B cell (primary cell): ENCODE measurements at regions not wholly inside any gene's neighbourhood (a gene's known extent, or its start where the extent isn't known, plus 50 kb on each side); places are given as distances from the start of the nearest gene placed in this dataset.

Experiments used
- ATAC-seq: fragments of 200-7000 bp; cut with Tn5 transposase; one replicate; pipeline ENCODE4 v1.10.0; 2021; ENCODE audit warnings: low read depth, mild to moderate bottlenecking, moderate number of reproducible peaks, moderate library complexity
- CTCF ChIA-PET: fragments of 350-600 bp; sonication (Branson Sonifier 250); formaldehyde crosslinking; loops from one replicate; lab custom pipeline; 2021; ENCODE audit warnings: antibody characterized with exemption, inconsistent platforms; lab: Charles Lee
- POLR2A ChIA-PET: fragments of 350-600 bp; sonication (Branson Sonifier 250); formaldehyde crosslinking; loops from one replicate; lab custom pipeline; 2021; ENCODE audit warnings: antibody characterized with exemption; lab: Charles Lee
- DNase-seq: peaks from one replicate; pipeline ENCODE4 v3.0.0; 2013
- H2AFZ ChIP-seq: 2 replicates; pipeline ENCODE4 v1.6.1; 2012; ENCODE audit warnings: mild to moderate bottlenecking, low read depth, low read length; ENCODE audit not compliant: insufficient read depth, poor library complexity, severe bottlenecking
- H3K27ac ChIP-seq, 2 donors: 1 replicate in 1 of 2; 2 replicates in 1 of 2; pipeline ENCODE4 v1.5.1; 2012 to 2013; ENCODE audit warnings: low read length in 2 of 2, mild to moderate bottlenecking in 2 of 2, moderate library complexity in 1 of 2
- H3K27me3 ChIP-seq, 4 experiments: fragments of 200-600 bp in 1 of 4; sonication (generic) in 1 of 4; replicated peaks in 1 of 4; 1 replicate in 2 of 4; 2 replicates in 2 of 4; pipeline versions ENCODE4 v1.6.1 to v1.7.0; 2013 to 2016; ENCODE audit warnings: low read length in 3 of 4, mild to moderate bottlenecking in 2 of 4, mixed read lengths in 1 of 4, moderate library complexity in 1 of 4; ENCODE audit not compliant: insufficient read depth in 4 of 4, control insufficient read depth in 3 of 4; ENCODE audit errors: control extremely low read depth in 1 of 4
- H3K36me3 ChIP-seq, 2 experiments: replicated peaks in 1 of 2; 1 replicate in 1 of 2; 2 replicates in 1 of 2; pipeline versions ENCODE4 v1.6.1 to v1.7.1; 2013; ENCODE audit warnings: low read length in 1 of 2; ENCODE audit not compliant: insufficient read depth in 2 of 2, control insufficient read depth in 1 of 2; ENCODE audit errors: control extremely low read depth in 1 of 2, extremely low read depth in 1 of 2
- H3K4me1 ChIP-seq, 2 donors: fragments of 200-600 bp in 1 of 2; sonication (generic) in 1 of 2; 1 replicate in 1 of 2; 2 replicates in 1 of 2; pipeline versions ENCODE4 v1.5.1 to v1.6.1; 2013 to 2017; ENCODE audit warnings: low read length in 2 of 2; ENCODE audit not compliant: control insufficient read depth in 2 of 2, insufficient read depth in 2 of 2
- H3K4me2 ChIP-seq: replicated peaks from 2 replicates; pipeline ENCODE3; 2012; ENCODE audit warnings: mild to moderate bottlenecking, low read depth, low read length; ENCODE audit not compliant: poor library complexity, severe bottlenecking
- H3K4me3 ChIP-seq, 5 experiments: fragments of 200-600 bp in 1 of 5; sonication (generic) in 1 of 5; 1 replicate in 3 of 5; 2 replicates in 2 of 5; pipeline versions ENCODE4 v1.5.1 to v1.7.0; 2011 to 2016; ENCODE audit warnings: low read length in 4 of 5, mild to moderate bottlenecking in 4 of 5, low read depth in 2 of 5, control low read depth in 1 of 5, moderate library complexity in 1 of 5; ENCODE audit not compliant: insufficient read depth in 1 of 5; ENCODE audit errors: control extremely low read depth in 1 of 5, extremely low read depth in 1 of 5
- H3K79me2 ChIP-seq: fragments of 200-600 bp; sonication (generic); one replicate; pipeline ENCODE4 v1.6.0; 2016; ENCODE audit warnings: low read length; ENCODE audit not compliant: control insufficient read depth, insufficient read depth
- H3K9ac ChIP-seq: fragments of 200-600 bp; sonication (generic); 2 replicates; pipeline ENCODE4 v1.6.1; 2017; ENCODE audit warnings: mild to moderate bottlenecking, low read length, moderate library complexity
- H3K9me3 ChIP-seq, 3 donors: one replicate each; pipeline versions ENCODE4 v1.6.1 to v1.7.1; 2013; ENCODE audit warnings: low read length in 2 of 3; ENCODE audit not compliant: control insufficient read depth in 2 of 3, insufficient read depth in 1 of 3; ENCODE audit errors: control extremely low read depth in 1 of 3
- H4K20me1 ChIP-seq: 2 replicates; pipeline ENCODE4 v1.6.0; 2012; ENCODE audit warnings: mild to moderate bottlenecking, low read length; ENCODE audit not compliant: insufficient read depth, control insufficient read depth, poor library complexity, severe bottlenecking
- H3K27ac Mint-ChIP-seq: one replicate; pipeline ENCODE4 v1.8.0; 2021; ENCODE audit warnings: mixed read lengths
- H3K27me3 Mint-ChIP-seq: one replicate; pipeline ENCODE4 v1.8.0; 2021; ENCODE audit warnings: mixed read lengths
- H3K4me1 Mint-ChIP-seq: one replicate; pipeline ENCODE4 v1.8.0; 2021; ENCODE audit warnings: mixed read lengths
- H3K4me3 Mint-ChIP-seq: one replicate; pipeline ENCODE4 v1.8.0; 2021; ENCODE audit warnings: mixed read lengths
- H3K9me3 Mint-ChIP-seq: one replicate; pipeline ENCODE4 v1.8.0; 2022; ENCODE audit warnings: mixed read lengths; ENCODE audit not compliant: insufficient read depth
- EZH2 ChIP-seq: IDR thresholded peaks from 2 replicates; pipeline ENCODE4 v1.6.1; 2012; ENCODE audit warnings: borderline replicate concordance, low read depth, mild to moderate bottlenecking, moderate library complexity, low read length; ENCODE audit not compliant: insufficient read depth, poor library complexity, severe bottlenecking
- WGBS: methylation state at CpG from one replicate; pipeline ENCODE4 v1.1.5; 2013; ENCODE audit warnings: missing lambda C conversion rate; ENCODE audit not compliant: insufficient coverage; 5-methylcytosine and 5-hydroxymethylcytosine counted together
- intact Hi-C: fragments of 100-400 bp; cut with micrococcal nuclease; formaldehyde crosslinking; loops from one replicate; pipeline ENCODE4 v1.10.0; 2022
- TF ChIP-seq, protein P1 (sequence below): fragments of 200-600 bp; IDR thresholded peaks from one replicate; pipeline ENCODE4 v1.8.0; 2022; ENCODE audit warnings: antibody characterized with exemption, mild to moderate bottlenecking

DNA sequence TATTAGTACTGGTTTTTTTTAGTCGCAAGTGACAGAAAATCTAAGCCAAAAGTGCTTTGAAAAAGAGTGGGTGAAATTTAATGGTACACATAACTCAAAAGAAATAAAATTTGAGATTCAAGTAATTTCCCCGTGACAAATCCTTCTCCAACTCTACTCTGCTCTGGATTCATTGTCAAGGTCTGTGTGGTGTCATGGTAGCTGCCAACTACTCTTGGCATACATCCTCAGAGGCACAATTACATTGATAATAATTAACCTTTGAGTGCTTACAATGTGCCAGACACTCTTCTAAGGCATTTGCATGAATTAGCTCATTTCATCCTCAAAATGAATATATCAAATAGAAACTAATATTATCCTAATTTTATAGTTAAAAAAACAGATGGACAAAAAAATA is 1153.9 kb upstream of the NCAM2 start:
- Histone ChIP-seq H3K4me3 (no peak overlapping the region), H4K20me1 (no peaks in the 10 kb centered on the region), H2AFZ (no peak overlapping the region), H3K36me3 (no peaks in the 10 kb centered on the region), H3K4me2 (no peak overlapping the region), H3K9ac (no peak overlapping the region), H3K27ac (no peak overlapping the region), H3K4me1 (no peaks in the 10 kb centered on the region), H3K9me3 (no peaks in the 10 kb centered on the region), H3K79me2 (no peaks in the 10 kb centered on the region), H3K27me3 (no peaks in the 10 kb centered on the region)
- no peak overlapping the region for H3K4me3 Mint-ChIP-seq
- no peaks in the 10 kb centered on the region for H3K27me3 Mint-ChIP-seq
- no peaks in the 10 kb centered on the region for H3K9me3 Mint-ChIP-seq
- no peak overlapping the region for H3K27ac Mint-ChIP-seq
- TF ChIP-seq, protein P1, sequence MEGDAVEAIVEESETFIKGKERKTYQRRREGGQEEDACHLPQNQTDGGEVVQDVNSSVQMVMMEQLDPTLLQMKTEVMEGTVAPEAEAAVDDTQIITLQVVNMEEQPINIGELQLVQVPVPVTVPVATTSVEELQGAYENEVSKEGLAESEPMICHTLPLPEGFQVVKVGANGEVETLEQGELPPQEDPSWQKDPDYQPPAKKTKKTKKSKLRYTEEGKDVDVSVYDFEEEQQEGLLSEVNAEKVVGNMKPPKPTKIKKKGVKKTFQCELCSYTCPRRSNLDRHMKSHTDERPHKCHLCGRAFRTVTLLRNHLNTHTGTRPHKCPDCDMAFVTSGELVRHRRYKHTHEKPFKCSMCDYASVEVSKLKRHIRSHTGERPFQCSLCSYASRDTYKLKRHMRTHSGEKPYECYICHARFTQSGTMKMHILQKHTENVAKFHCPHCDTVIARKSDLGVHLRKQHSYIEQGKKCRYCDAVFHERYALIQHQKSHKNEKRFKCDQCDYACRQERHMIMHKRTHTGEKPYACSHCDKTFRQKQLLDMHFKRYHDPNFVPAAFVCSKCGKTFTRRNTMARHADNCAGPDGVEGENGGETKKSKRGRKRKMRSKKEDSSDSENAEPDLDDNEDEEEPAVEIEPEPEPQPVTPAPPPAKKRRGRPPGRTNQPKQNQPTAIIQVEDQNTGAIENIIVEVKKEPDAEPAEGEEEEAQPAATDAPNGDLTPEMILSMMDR = no peak
- no peak for TF ChIP-seq EZH2
- ATAC-seq (no peak), DNase-seq (no peak)
- intact Hi-C loops = no loop called here
- no CpG with 5 or more reads among the region's 2 CpGs for WGBS
- ChIA-PET CTCF (no interaction called here), POLR2A (no interaction called here)
- no peaks in the 10 kb centered on the region for H3K4me1 Mint-ChIP-seq

DNA sequence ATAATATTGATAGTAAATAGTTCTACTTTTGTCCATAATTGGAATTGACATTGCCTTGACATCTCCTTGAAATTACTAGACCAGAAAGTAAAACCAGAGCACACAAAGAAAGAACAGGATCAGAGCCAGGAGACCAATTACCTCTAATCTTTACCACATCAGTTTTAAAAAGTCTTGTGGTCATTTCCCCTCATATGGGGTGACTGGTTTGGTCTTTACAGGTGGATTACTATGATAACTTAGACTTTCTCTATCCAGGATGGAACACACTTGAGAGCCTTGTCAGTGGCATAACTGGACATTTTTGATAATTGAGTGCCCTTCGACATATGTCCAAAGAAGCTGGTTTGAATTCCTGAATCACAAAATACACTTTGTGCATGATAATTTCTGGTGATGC is 1148.1 kb upstream of the NCAM2 start:
- Histone ChIP-seq H4K20me1 (no peaks in the 10 kb centered on the region), H2AFZ (no peak overlapping the region), H3K36me3 (no peaks in the 10 kb centered on the region), H3K9ac (no peak overlapping the region), H3K4me1 (no peaks in the 10 kb centered on the region), H3K27ac (no peak overlapping the region), H3K4me2 (no peak overlapping the region), H3K27me3 (no peaks in the 10 kb centered on the region), H3K4me3 (no peak overlapping the region), H3K79me2 (no peaks in the 10 kb centered on the region), H3K9me3 (peaks cover 0 to 15% (median 0%) of the 10 kb centered on the region in 3 donors)
- ChIA-PET CTCF (no interaction called here), POLR2A (no interaction called here)
- ATAC-seq (no peak), DNase-seq (no peak)
- Mint-ChIP-seq H3K9me3 (peaks cover 3% of the 10 kb centered on the region), H3K4me1 (no peaks in the 10 kb centered on the region), H3K27ac (no peak overlapping the region), H3K27me3 (no peaks in the 10 kb centered on the region), H3K4me3 (no peak overlapping the region)
- no peak for TF ChIP-seq EZH2
- TF ChIP-seq, protein P1 = no peak
- intact Hi-C loops = no loop called here
- no CpG with 5 or more reads among the region's 1 CpG for WGBS
